Limb (tissue), 2 donors: ENCODE measurements at regions not wholly inside any gene's neighbourhood (a gene's known extent, or its start where the extent isn't known, plus 50 kb on each side); places are given as distances from the start of the nearest gene placed in this dataset.

Experiments
- DNase-seq, 2 donors: peaks; one replicate each; pipeline ENCODE4 v3.0.0-alpha.2; 2016; ENCODE audit errors: extremely low spot score in 2 of 2

GRCh38 chr16:55214974-55215494 is 109.0 kb upstream of the IRX6 start:
- DNase-seq, result no peak

- no peak for DNase-seq
Measured at GRCh38 chr16:55217392-55217791, 106.6 kb upstream of the IRX6 start.

- no peak for DNase-seq
Measured at GRCh38 chr16:55221836-55222235, 102.2 kb upstream of the IRX6 start.

DNA sequence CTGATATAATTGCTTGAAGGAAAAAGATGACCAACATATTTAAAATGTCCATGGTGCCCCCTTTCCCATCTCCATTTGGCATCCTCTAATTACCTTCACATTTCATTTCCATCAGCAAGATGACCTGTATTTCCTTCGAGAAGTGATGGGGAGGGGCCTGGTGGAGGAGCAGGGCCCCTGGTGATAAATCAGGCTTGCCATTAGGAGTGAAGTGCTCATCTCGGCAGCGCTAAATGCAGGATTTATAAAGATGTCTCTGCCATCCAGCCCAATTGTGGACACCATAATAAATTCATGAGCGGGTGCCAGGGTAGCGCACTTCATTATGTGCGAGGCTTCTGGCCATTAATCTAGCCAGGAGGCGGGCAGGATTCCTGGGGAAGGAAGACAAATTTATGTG is 101.5 kb upstream of the IRX6 start:
- peak in 1 of 2 donors; percentile 33 for DNase-seq

GRCh38 chr16:55225972-55226542 is 97.9 kb upstream of the IRX6 start:
- no peak for DNase-seq

DNA sequence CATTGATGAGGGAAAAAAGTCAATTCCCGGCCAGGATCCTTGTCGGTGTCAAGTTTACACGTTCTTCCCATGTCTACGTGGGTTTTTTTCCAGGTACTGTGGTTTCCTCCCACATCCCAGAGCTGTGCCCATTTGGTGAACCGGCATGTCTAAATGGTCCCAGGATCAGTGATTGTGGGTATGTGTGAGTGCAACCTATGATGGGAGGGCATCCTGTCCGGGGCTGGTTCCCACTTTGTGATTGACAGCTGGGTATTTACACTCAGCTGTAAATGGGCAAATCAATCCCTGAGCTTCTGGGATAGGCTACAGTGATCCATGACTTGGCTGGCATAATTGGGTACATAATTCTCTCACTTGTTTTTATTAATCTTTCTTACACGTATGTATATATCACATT is 91.2 kb upstream of the IRX6 start:
- no peak for DNase-seq

DNA sequence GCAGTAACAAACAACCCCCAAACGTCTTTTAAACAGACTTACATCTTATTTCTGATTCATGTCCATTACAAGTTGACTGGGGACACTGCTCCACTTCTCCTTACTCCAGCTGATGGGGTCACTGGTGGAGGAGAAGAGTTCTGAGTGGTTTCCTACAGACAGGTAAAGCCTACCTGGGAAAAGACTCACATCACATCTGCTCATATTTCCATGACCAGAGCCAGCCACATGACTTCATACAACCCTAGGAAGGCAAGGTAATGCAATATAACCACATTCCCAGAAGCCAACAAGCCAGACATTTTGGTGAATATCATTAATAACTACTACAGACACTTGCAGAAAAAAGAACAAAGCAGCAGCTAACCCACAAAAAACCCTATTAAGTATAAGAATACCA is 90.5 kb upstream of the IRX6 start:
- no peak for DNase-seq

- DNase-seq, result no peak
Measured at GRCh38 chr16:55236655-55237054, 87.3 kb upstream of the IRX6 start.

- no peak for DNase-seq
Measured at GRCh38 chr16:55239723-55240122, 84.3 kb upstream of the IRX6 start.

GRCh38 chr16:55240888-55241287 is 83.1 kb upstream of the IRX6 start:
- DNase-seq, result no peak

- DNase-seq, result no peak
Measured at GRCh38 chr16:55242667-55243066, 81.3 kb upstream of the IRX6 start.

GRCh38 chr16:55248058-55248457 is 75.9 kb upstream of the IRX6 start:
- DNase-seq, result no peak

DNA sequence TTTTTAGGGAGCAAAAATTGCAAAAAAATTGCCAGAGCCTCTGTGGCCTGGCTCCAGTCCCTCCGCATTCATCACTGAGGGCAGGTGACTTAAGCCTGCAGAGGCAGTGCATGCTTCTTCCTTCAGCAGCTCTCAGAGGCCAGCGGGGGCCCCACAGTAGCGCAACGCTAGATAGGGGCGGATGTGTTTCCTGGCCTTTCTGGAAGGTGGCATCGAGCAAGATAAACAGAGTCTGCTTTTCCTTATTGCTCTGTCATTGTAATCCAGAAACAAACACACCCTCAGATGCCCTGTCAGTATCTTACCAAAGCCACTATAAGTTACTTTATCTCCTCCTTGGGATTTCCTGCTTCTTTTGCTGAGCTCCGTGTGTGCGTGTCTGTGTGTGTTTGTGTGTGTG is 75.5 kb upstream of the IRX6 start:
- DNase-seq, result no peak

DNA sequence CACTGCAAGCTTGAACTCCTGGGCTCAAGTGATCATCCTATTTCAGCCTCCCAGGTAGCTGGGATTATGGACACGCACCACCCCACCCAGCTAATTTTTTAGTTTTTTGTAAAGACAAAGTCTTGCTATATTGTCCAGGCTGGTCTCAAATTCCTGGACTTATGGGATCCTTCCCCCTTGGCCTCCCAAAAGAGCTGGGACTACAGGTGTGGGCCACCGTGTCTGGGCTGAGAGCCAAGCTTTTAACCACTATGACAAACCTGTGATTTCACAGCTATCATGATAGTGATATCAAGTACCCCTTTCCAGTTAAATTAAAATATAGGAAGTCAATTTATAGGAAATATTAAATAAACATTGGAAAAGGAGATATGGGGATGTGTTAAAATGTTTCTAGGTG is 74.6 kb upstream of the IRX6 start:
- no peak for DNase-seq

- no peak for DNase-seq
Measured at GRCh38 chr16:55249936-55250335, 74.1 kb upstream of the IRX6 start.

- DNase-seq, result peak; percentile 13 to 51
Measured at GRCh38 chr16:55250701-55251100, 73.3 kb upstream of the IRX6 start.

DNA sequence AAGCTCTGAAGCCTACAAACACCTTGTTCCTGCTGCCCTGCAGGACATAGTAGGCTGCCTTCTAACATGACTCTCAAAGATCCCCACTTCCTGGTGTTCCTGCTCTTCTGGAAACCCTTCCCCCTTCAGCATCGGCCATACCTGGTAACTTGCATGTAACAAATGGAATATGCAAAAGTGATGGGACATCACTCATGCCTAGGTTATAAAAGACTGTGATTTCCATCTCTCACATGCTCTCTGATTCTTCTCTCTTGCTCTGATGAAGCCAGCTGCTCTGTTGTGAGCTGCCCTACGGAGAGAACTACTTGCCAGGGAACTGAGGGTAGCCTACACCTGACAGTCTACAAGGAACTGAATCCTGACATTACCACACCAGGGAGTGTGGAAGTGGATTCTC is 72.9 kb upstream of the IRX6 start:
- DNase-seq, result no peak

DNA sequence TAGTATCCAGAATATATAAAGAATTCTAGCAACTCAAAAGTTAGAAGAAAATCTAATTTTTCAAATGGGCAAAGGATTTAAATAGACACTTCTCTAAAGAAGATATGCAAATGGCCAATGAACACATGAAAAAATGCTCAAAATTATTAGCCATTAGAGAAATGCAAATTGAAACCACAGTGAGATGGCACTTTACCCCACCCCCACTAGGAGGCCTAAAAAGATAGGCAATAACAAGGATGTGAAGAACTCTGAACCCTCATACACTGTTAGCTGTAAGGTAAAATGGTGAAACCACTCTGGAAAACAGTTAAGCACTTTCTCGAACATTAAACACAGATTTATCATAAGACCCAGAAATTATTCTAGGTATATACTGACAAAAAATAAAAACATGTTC is 71.4 kb upstream of the IRX6 start:
- no peak for DNase-seq

DNA sequence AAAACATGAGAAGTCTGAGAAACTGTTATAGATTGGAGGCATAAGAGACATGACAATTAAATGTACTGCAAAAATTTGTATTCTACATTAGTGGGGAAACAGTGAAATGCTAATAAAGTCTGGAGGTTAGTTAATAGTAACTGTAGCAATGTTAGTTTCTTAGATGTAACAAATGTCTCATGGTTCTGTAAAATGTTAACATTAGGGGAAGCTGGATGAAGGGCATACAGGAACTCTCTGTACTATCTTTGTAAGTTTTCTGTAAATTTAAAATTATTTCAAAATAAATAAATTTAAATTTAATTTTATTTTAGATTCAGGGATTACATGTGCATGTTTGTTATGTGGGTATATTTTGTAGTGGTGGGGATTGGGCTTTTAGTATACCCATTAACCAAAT is 70.0 kb upstream of the IRX6 start:
- DNase-seq, result no peak

DNA sequence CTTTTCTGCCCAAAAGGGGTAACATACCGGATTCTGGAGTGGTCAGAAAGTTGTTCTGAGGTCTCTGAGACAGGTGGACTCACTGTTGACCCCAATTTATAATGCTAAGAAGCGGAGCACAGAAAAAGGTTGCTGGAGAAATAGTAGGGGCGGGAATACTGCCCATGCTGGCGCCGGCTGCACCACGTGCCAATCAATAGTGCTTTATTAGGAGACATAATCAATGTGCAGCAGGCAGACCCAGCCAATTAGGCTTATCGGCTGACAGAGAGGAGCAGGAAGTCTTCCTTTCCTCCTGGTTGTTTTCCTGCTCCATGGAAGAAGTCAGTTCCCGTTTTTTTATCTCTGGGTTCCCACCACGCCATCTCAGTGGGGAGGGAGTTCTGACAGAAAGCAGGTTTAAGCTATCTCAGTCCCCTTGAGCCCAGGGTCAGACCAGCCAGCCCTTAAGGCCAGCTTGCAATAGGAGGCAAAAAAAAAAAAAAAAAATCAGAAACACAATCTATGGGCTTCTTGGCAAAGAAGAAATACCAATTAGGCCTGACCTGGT is 68.2 kb upstream of the IRX6 start:
- DNase-seq, result no peak

- DNase-seq, result no peak
Measured at GRCh38 chr16:55256412-55257016, 67.5 kb upstream of the IRX6 start.

DNA sequence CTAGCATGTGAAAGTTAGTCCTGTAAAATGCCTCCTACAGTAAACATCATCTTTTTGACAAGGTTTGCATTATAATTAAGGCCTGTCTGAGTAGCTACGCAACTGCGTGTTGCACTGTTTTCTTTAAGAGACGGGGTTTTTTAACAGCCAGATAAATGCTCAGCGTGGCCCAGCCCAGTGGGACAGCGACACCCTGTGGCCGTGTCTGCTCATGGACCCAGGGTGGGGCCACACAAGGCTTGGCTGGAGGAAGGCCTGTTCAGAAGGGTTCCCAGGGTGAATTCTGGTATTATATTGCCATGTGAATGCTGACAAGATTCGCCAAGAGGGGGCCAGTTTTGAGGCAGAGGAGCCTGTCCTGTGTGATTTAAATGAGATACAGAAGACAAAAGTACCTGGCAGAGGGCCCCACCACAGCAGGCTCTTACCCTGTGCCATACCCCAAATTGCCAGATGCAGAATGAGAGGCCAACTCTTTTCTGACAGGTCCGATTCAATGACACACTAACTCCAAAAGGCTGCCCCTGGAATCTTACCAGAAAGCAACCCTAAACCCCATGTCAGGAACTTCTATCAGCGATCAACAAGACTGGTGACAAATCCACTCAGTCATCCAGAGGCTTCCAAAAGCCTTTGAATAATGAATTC is 65.9 kb upstream of the IRX6 start:
- peak; percentile 38 to 83 for DNase-seq

GRCh38 chr16:55261301-55261700 is 62.7 kb upstream of the IRX6 start:
- DNase-seq, result no peak
